ENCODE measurements at regions not wholly inside any gene's neighbourhood (a gene's known extent, or its start where the extent isn't known, plus 50 kb on each side); places are given as distances from the start of the nearest gene placed in this dataset.
A peak's percentile ranks its signal among the peaks of the same experiment; 100 is the strongest.

DNA sequence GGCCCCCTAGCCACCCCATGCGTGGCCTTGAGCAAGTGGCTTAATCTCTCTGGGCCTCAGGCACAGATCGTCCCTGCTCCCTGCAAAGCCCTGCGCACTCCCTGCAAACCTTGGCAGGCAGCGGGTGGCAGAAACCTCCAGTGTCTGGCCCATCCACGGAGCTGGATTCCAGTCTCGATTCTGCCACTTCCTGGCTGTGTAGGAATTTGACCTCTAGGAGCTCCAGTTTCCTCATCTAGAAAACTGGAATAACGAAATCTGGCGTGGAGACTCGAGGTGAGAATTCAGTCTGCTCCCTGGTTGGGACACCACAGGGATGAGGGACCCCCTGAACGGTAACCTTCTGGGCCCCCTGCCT is 186.9 kb downstream of the MN1 start:
- Histone ChIP-seq H3K27ac (no peak overlapping the region), H3K9me3 (no peaks in the 10 kb centered on the region), H3K4me3 (peak overlapping the region; percentile 33), H3K27me3 (peaks cover 41% of the 10 kb centered on the region), H3K36me3 (no peaks in the 10 kb centered on the region), H3K4me1 (peaks cover 8% of the 10 kb centered on the region)
- no peak for DNase-seq (ENCODE audit: low spot score in 2 of 2)
- no peak for TF ChIP-seq CTCF (IDR thresholded peaks at IDR 0.05)
- TF ChIP-seq POLR2A (IDR thresholded peaks at IDR 0.05), result no peak
- TF ChIP-seq EP300 (IDR thresholded peaks at IDR 0.05), result no peak
- TF ChIP-seq POLR2AphosphoS5 (IDR thresholded peaks at IDR 0.05), result no peak
- 46% methylated on average over 6 of the region's 10 CpGs for WGBS

DNA sequence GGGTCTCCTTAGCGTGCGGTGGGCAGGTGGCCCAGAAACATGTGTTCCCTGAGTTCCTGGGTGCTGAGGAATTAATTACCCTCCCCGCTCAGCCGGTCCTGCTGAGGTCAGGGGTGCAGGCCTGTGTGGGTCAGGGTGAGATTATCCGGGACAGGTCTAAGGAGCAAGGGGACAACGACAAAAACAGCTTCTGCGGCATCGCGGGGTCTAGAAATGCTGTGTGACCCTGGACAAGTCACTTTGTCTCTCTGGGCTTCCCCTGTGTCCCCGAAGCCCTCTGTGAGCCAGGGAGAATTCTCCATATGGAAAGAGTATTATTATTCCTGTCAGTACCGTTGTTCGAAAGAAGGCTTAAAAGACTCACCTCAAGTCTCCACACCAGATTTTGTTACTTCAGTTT is 186.1 kb downstream of the MN1 start:
- H3K4me1 ChIP-seq, result peaks cover 8% of the 10 kb centered on the region
- TF ChIP-seq POLR2A (IDR thresholded peaks at IDR 0.05) (no peak), POLR2AphosphoS5 (IDR thresholded peaks at IDR 0.05) (no peak), CTCF (IDR thresholded peaks at IDR 0.05) (no peak), EP300 (IDR thresholded peaks at IDR 0.05) (no peak)
- WGBS, result 92% methylated on average over 12 of the region's 12 CpGs
- no peak overlapping the region for H3K27ac ChIP-seq
- H3K4me3 ChIP-seq, result no peak overlapping the region
- no peaks in the 10 kb centered on the region for H3K36me3 ChIP-seq
- peaks cover 45% of the 10 kb centered on the region for H3K27me3 ChIP-seq
- no peak for DNase-seq (ENCODE audit: low spot score in 2 of 2)
- H3K9me3 ChIP-seq, result no peaks in the 10 kb centered on the region

GRCh38 chr22:27616033-27616432 is 185.5 kb downstream of the MN1 start:
- no peak for TF ChIP-seq POLR2AphosphoS5 (IDR thresholded peaks at IDR 0.05)
- TF ChIP-seq POLR2A (IDR thresholded peaks at IDR 0.05), result no peak
- no peak for TF ChIP-seq EP300 (IDR thresholded peaks at IDR 0.05)
- no peak for TF ChIP-seq CTCF (IDR thresholded peaks at IDR 0.05)
- WGBS, result 68% methylated on average over 3 of the region's 3 CpGs
- no peak for DNase-seq (ENCODE audit: low spot score in 2 of 2)

GRCh38 chr22:27617214-27617881 is 184.2 kb downstream of the MN1 start:
- WGBS, result 86% methylated on average over 2 of the region's 2 CpGs

More at GRCh38 chr22:27616033-27616432, 185.5 kb downstream of the MN1 start:
- Histone ChIP-seq H3K36me3 (no peaks in the 10 kb centered on the region), H3K4me1 (peaks cover 8% of the 10 kb centered on the region), H3K27me3 (peaks cover 45% of the 10 kb centered on the region), H3K9me3 (no peaks in the 10 kb centered on the region), H3K27ac (no peak overlapping the region), H3K4me3 (no peak overlapping the region)

More at GRCh38 chr22:27617214-27617881, 184.2 kb downstream of the MN1 start:
- Histone ChIP-seq H3K9me3 (no peaks in the 10 kb centered on the region), H3K27ac (no peak overlapping the region), H3K4me1 (peaks cover 8% of the 10 kb centered on the region), H3K4me3 (no peak overlapping the region), H3K36me3 (no peaks in the 10 kb centered on the region), H3K27me3 (peaks cover 38% of the 10 kb centered on the region)
- DNase-seq (ENCODE audit: low spot score in 2 of 2), result no peak
- TF ChIP-seq POLR2A (IDR thresholded peaks at IDR 0.05), result no peak
- no peak for TF ChIP-seq EP300 (IDR thresholded peaks at IDR 0.05)
- TF ChIP-seq CTCF (IDR thresholded peaks at IDR 0.05), result no peak
- TF ChIP-seq POLR2AphosphoS5 (IDR thresholded peaks at IDR 0.05), result no peak

Data from suprapubic skin (tissue), 4 donors.